GM12864 (cell line): ENCODE measurements at regions not wholly inside any gene's neighbourhood (a gene's known extent, or its start where the extent isn't known, plus 50 kb on each side); places are given as distances from the start of the nearest gene placed in this dataset.

ENCODE experiments used
- DNase-seq: peaks from one replicate; pipeline ENCODE4 v3.0.0-alpha.2; 2011; ENCODE audit warnings: low read depth
- H3K4me3 ChIP-seq: 2 replicates; pipeline ENCODE4 v1.5.1; 2011; ENCODE audit warnings: mild to moderate bottlenecking, low read depth, low read length, control low read depth
- TF ChIP-seq, protein P1 (sequence below): IDR thresholded peaks from 2 replicates; pipeline ENCODE4 v1.5.1; 2011; ENCODE audit warnings: low read depth, mild to moderate bottlenecking, moderate library complexity, low read length, control low read depth, inconsistent platforms; ENCODE audit errors: missing control alignments

DNA sequence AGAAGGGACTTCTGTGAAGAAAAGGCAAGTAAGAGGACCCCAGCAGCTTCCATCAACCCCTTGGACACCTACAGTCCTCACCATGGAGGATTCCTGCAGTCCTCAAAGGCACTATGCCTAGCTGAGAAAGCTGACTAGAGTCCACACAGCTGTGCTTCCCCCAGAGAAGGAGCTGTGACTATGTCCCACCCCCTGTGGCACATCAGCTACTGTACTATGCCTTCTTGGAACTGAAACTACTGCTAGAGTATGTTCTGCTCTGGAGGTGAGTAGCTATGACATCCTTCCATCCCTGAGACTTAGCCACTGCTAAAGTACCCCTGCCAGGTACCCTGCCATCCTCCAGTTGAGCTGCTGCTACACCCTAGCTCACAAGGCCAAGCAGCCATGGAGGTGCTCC, 690.2 kb upstream of the CHAC2 start:
- H3K4me3 ChIP-seq = no peak overlapping the region
- TF ChIP-seq, protein P1, sequence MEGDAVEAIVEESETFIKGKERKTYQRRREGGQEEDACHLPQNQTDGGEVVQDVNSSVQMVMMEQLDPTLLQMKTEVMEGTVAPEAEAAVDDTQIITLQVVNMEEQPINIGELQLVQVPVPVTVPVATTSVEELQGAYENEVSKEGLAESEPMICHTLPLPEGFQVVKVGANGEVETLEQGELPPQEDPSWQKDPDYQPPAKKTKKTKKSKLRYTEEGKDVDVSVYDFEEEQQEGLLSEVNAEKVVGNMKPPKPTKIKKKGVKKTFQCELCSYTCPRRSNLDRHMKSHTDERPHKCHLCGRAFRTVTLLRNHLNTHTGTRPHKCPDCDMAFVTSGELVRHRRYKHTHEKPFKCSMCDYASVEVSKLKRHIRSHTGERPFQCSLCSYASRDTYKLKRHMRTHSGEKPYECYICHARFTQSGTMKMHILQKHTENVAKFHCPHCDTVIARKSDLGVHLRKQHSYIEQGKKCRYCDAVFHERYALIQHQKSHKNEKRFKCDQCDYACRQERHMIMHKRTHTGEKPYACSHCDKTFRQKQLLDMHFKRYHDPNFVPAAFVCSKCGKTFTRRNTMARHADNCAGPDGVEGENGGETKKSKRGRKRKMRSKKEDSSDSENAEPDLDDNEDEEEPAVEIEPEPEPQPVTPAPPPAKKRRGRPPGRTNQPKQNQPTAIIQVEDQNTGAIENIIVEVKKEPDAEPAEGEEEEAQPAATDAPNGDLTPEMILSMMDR = no peak
- DNase-seq = no peak

DNA sequence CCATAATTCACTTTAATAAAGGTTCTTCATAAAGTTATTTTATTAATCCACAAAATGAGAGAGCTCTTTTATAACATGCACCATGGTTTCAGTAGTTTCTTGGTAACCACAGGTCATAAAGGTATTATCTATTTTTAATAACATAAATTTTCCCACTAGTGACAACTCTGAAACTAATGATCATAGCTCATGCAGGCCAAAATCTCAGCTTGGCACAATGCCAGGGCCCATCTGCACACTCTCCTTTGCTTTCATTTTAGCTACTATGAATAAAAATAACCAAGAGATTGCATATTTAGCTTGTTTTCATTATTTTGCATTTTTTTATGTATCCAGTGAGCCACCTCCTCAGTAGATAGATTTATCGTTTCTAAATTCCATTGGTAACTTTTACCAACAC, 691.8 kb upstream of the CHAC2 start:
- no peak for DNase-seq
- H3K4me3 ChIP-seq = no peak overlapping the region
- TF ChIP-seq, protein P1 = no peak

DNA sequence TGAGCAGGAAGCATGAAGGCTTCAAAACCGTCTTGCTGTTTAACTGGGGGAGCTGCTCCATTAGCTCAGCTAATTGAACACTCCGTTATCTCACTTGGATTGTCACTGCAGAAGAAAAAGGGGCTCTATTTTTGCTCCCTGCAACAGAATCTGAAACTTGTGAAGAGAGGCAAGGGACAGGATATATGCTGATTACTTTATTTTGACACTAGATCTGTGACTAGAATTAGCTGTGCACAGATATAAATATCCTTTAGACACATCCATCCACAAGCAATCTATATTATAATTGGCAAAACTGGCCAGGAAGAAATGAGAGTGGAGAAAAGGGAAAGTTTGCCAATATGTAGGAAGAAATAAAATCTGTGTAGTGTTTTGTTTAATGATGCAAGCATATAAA, 700.1 kb upstream of the CHAC2 start:
- no peak for DNase-seq
- TF ChIP-seq, protein P1 = no peak
- H3K4me3 ChIP-seq = no peak overlapping the region

DNA sequence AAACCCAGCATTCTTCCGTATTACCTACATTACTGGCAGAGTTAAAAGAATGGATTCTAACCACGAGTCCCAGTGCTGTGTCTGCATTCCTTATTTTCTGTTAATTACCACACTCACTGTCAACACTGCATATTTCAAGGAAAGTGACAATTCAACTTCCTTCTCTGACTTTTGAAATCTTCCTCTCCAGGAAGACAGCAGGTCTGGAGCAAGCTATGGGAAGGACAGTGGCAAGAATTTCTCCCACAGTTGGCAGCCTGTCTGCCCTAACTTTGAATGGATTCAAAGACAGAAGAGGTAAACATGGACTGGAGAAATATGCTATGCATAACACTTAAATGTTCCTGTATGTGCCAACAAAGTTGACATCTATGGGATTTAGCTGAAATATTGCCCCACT, 700.5 kb upstream of the CHAC2 start:
- TF ChIP-seq, protein P1 = no peak

DNA sequence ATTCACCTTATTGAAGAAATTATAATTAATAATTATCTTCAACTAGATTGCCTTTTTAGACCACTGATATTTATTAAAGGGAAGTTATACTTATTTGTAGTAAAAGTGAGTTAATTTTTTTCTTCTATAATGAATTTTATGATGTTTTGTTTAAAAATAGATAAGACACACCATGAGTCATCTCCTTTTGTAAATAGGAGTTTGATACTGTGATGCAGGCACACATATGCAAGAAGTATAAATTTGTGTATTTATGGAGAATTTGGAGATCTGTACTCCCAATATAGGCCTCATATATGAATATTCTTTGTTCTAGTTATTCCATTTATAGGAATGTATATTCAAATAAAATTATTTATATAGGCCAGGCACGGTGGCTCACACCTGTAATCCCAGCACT, 703.5 kb upstream of the CHAC2 start:
- H3K4me3 ChIP-seq = no peak overlapping the region
- DNase-seq = no peak
- TF ChIP-seq, protein P1 = no peak

More for the DNA sequence above, 700.5 kb upstream of the CHAC2 start:
- no peak for DNase-seq
- H3K4me3 ChIP-seq = no peak overlapping the region

DNA sequence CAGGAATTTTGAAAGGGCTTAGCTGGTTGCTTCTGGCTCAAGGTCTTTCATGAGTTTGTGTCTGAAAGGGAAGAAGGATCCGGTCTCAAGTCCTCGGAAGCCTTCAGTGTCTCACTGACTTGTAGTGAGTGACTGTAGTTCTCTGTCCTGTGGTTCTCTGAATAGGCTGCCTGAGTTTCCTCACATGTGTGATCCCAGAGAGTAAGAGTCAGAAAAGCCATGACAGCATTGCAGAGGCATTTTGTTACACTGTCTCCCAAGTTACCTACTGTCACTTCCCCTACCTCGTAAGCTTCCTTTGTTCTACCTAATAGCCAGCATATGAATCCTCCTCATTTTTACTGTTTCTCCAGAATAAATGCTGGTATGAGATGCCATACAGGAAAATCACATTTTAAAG, 709.1 kb upstream of the CHAC2 start:
- no peak for DNase-seq
- TF ChIP-seq, protein P1 = no peak
- H3K4me3 ChIP-seq = no peak overlapping the region

DNA sequence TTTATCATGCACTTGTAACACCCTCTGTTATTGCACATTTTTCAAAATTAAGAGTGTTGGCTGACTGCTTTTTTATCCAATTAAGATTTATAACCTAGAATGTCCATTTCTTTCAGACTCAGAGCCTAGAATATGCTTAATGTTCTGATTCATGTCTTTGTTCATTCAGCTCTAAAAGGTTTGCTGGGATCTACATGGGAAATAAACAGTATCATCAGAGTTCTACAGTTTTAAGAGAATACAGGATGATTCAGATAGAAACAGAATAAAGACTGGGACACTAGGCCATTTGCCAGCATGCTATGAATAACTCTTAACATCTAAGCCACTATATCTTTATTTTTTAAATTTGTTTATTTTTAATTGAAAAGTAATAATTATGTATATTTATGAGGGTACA, 713.7 kb upstream of the CHAC2 start:
- H3K4me3 ChIP-seq = no peak overlapping the region
- no peak for DNase-seq
- TF ChIP-seq, protein P1 = no peak
